Astrocyte of the spinal cord (primary cell): ENCODE measurements at regions not wholly inside any gene's neighbourhood (a gene's known extent, or its start where the extent isn't known, plus 50 kb on each side); places are given as distances from the start of the nearest gene placed in this dataset.
A peak's percentile ranks its signal among the peaks of the same experiment; 100 is the strongest.

Source experiments
- DNase-seq: peaks from one replicate; pipeline ENCODE4 v3.0.0; 2011; ENCODE audit warnings: low read depth, low spot score
- H3K4me3 ChIP-seq: 2 replicates; pipeline ENCODE4 v1.5.1; 2011; ENCODE audit warnings: low read depth, mild to moderate bottlenecking, low read length, moderate library complexity
- CTCF ChIP-seq: IDR thresholded peaks from 2 replicates; pipeline ENCODE4 v1.5.1; 2012; ENCODE audit warnings: low read depth, mild to moderate bottlenecking, low read length, inconsistent platforms
- in situ Hi-C: cut with HindIII; loops from 2 replicates; pipeline ENCODE4 v1.10.0; 2017; ENCODE audit warnings: low sequenced_read_pairs

GRCh38 chrX:15948318-15948660, 93.7 kb upstream of the AP1S2 start:
- in situ Hi-C loops = no loop called here
- H3K4me3 ChIP-seq = no peak overlapping the region
- no peak for TF ChIP-seq CTCF
- DNase-seq = no peak

GRCh38 chrX:15947648-15948317, 93.2 kb upstream of the AP1S2 start:
- peak; percentile 57 for DNase-seq
- in situ Hi-C loops = no loop called here
- H3K4me3 ChIP-seq = no peak overlapping the region
- TF ChIP-seq CTCF = no peak

DNA sequence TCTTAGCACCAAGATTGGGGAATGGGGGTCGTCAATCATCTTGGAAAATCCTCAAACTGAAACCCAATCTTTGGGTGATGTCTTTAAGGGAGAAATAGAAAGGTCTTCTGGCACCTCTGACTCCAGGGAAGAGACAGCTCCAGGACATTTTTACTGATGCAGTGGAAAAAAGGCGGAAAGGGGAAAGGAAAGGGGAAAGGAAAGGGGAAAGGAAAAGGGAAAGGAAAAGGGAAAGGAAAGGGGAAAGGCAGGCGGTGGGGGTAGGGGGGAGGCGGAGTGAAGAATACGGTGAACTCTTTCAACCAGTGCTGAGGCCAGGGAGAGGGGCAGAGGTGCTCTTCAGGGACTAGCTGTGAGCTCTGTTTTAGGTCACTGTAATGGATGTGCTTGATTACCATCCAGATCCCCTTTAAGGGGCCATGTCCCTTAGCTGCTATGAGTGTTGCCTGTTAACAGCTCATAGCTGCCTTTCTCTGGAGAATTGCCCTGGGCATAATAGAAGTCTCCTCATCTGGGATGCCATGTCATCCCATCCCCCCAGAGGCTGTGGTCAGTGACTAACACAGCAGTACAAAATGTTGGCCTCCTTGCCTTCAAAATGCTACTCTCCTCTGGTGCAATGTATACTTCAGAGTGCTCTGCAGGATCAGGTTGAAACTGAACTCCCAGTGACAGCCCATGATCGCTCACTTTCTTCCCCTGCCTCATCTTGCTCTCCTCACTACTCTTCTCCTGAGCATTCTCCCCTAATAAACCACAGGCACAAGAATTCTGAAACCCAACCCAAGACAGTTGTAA, 92.4 kb upstream of the AP1S2 start:
- H3K4me3 ChIP-seq = no peak overlapping the region
- no peak for TF ChIP-seq CTCF
- in situ Hi-C loops = no loop called here
- DNase-seq = peak; percentile 84

GRCh38 chrX:15943391-15943790, 88.8 kb upstream of the AP1S2 start:
- no peak for TF ChIP-seq CTCF
- in situ Hi-C loops = no loop called here
- no peak for DNase-seq
- H3K4me3 ChIP-seq = no peak overlapping the region

DNA sequence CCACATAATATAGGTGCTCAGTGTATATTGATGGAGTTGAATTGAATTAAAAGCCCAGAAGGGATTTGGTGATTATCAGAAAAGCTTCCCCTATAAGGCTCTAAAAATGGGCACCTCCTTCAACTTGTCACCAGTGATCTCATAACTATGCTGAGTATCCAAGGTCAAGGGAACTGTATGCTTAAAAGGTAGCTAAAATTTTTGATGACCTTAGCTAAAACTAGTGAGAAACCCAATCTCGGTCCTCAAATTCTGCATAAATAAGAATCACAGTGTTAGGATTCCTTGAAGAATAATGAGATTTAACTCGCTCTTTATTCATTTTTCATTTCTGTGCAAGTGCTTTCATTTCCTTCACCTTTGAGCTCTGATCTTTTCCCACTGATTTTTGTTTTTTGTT, 87.7 kb upstream of the AP1S2 start:
- no peak for DNase-seq
- in situ Hi-C loops = no loop called here
- no peak for TF ChIP-seq CTCF
- H3K4me3 ChIP-seq = no peak overlapping the region

GRCh38 chrX:15939737-15940136, 85.1 kb upstream of the AP1S2 start:
- no peak for DNase-seq
- in situ Hi-C loops = no loop called here
- TF ChIP-seq CTCF = no peak
- no peak overlapping the region for H3K4me3 ChIP-seq
